Upper lobe of left lung (tissue), 4 donors: ENCODE measurements at regions not wholly inside any gene's neighbourhood (a gene's known extent, or its start where the extent isn't known, plus 50 kb on each side); places are given as distances from the start of the nearest gene placed in this dataset.

Experiments used
- POLR2A ChIP-seq, 4 donors: fragments of 450-650 bp; IDR thresholded peaks; one replicate each; pipeline ENCODE4 v1.5.1; 2016 to 2017; ENCODE audit warnings: antibody characterized with exemption in 4 of 4, mild to moderate bottlenecking in 2 of 4
- POLR2AphosphoS5 ChIP-seq, 2 donors: sonication (generic); formaldehyde crosslinking; IDR thresholded peaks; one replicate each; pipeline ENCODE4 v1.5.1; 2017; ENCODE audit warnings: antibody characterized with exemption in 2 of 2
- TF ChIP-seq, protein P1 (sequence below), 6 experiments: fragments of 450-650 bp in 4 of 6; fragments of 200-600 bp in 2 of 6; sonication (generic) in 2 of 6; IDR thresholded peaks; one replicate each; pipeline ENCODE4 v1.5.1; 2016 to 2019; ENCODE audit warnings: antibody characterized with exemption in 6 of 6

DNA sequence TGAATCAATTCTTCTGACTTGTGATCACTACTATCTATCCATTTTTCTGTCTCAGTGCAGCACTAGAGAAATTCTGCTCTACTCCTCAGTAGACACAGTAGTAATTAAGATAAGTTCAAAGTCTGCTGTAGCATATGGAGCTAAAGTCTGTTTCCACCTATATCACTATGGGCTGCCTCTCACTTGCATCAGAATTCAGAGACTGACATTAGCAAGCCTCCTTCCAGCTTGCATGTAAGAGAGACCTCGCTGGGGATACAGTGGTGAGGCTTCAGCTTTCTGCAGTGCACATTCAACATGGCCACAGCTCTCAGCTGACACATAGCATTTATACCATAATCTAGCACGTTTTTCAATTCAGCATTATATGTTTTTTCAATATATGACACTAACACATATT, 217.0 kb downstream of the PLOD2 start:
- TF ChIP-seq, protein P1, sequence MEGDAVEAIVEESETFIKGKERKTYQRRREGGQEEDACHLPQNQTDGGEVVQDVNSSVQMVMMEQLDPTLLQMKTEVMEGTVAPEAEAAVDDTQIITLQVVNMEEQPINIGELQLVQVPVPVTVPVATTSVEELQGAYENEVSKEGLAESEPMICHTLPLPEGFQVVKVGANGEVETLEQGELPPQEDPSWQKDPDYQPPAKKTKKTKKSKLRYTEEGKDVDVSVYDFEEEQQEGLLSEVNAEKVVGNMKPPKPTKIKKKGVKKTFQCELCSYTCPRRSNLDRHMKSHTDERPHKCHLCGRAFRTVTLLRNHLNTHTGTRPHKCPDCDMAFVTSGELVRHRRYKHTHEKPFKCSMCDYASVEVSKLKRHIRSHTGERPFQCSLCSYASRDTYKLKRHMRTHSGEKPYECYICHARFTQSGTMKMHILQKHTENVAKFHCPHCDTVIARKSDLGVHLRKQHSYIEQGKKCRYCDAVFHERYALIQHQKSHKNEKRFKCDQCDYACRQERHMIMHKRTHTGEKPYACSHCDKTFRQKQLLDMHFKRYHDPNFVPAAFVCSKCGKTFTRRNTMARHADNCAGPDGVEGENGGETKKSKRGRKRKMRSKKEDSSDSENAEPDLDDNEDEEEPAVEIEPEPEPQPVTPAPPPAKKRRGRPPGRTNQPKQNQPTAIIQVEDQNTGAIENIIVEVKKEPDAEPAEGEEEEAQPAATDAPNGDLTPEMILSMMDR (IDR thresholded peaks at IDR 0.05): no peak
- TF ChIP-seq POLR2A (IDR thresholded peaks at IDR 0.05) (no peak), POLR2AphosphoS5 (IDR thresholded peaks at IDR 0.05) (no peak)
